ENCODE measurements at regions not wholly inside any gene's neighbourhood (a gene's known extent, or its start where the extent isn't known, plus 50 kb on each side); places are given as distances from the start of the nearest gene placed in this dataset.

- H3K4me3 ChIP-seq (replicated peaks; ENCODE audit: insufficient read depth, low read length), result no peak overlapping the region
- DNase-seq (ENCODE audit: low read depth in 1 of 2, low spot score in 1 of 2), result no peak
- no peak for TF ChIP-seq POLR2AphosphoS5 (IDR thresholded peaks at IDR 0.05; ENCODE audit: low read depth)
- TF ChIP-seq, protein P1, sequence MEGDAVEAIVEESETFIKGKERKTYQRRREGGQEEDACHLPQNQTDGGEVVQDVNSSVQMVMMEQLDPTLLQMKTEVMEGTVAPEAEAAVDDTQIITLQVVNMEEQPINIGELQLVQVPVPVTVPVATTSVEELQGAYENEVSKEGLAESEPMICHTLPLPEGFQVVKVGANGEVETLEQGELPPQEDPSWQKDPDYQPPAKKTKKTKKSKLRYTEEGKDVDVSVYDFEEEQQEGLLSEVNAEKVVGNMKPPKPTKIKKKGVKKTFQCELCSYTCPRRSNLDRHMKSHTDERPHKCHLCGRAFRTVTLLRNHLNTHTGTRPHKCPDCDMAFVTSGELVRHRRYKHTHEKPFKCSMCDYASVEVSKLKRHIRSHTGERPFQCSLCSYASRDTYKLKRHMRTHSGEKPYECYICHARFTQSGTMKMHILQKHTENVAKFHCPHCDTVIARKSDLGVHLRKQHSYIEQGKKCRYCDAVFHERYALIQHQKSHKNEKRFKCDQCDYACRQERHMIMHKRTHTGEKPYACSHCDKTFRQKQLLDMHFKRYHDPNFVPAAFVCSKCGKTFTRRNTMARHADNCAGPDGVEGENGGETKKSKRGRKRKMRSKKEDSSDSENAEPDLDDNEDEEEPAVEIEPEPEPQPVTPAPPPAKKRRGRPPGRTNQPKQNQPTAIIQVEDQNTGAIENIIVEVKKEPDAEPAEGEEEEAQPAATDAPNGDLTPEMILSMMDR (IDR thresholded peaks at IDR 0.05; ENCODE audit: insufficient read depth, low read length), result no peak
- TF ChIP-seq, protein P2, sequence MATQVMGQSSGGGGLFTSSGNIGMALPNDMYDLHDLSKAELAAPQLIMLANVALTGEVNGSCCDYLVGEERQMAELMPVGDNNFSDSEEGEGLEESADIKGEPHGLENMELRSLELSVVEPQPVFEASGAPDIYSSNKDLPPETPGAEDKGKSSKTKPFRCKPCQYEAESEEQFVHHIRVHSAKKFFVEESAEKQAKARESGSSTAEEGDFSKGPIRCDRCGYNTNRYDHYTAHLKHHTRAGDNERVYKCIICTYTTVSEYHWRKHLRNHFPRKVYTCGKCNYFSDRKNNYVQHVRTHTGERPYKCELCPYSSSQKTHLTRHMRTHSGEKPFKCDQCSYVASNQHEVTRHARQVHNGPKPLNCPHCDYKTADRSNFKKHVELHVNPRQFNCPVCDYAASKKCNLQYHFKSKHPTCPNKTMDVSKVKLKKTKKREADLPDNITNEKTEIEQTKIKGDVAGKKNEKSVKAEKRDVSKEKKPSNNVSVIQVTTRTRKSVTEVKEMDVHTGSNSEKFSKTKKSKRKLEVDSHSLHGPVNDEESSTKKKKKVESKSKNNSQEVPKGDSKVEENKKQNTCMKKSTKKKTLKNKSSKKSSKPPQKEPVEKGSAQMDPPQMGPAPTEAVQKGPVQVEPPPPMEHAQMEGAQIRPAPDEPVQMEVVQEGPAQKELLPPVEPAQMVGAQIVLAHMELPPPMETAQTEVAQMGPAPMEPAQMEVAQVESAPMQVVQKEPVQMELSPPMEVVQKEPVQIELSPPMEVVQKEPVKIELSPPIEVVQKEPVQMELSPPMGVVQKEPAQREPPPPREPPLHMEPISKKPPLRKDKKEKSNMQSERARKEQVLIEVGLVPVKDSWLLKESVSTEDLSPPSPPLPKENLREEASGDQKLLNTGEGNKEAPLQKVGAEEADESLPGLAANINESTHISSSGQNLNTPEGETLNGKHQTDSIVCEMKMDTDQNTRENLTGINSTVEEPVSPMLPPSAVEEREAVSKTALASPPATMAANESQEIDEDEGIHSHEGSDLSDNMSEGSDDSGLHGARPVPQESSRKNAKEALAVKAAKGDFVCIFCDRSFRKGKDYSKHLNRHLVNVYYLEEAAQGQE (IDR thresholded peaks at IDR 0.05; ENCODE audit: insufficient replicate concordance, low read depth), result no peak
- no peak for TF ChIP-seq SPI1 (IDR thresholded peaks at IDR 0.05; ENCODE audit: borderline replicate concordance, low read depth)
- no peak for TF ChIP-seq GABPA (IDR thresholded peaks at IDR 0.05; ENCODE audit: low read depth)
- H3K27me3 ChIP-seq (ENCODE audit: insufficient read depth, poor library complexity, severe bottlenecking), result no peaks in the 10 kb centered on the region
- no peak overlapping the region for H3K27ac ChIP-seq (replicated peaks)
These were observed 1230.0 kb downstream of the AMY1C start for GRCh38 chr1:104979651-104980050.

DNA sequence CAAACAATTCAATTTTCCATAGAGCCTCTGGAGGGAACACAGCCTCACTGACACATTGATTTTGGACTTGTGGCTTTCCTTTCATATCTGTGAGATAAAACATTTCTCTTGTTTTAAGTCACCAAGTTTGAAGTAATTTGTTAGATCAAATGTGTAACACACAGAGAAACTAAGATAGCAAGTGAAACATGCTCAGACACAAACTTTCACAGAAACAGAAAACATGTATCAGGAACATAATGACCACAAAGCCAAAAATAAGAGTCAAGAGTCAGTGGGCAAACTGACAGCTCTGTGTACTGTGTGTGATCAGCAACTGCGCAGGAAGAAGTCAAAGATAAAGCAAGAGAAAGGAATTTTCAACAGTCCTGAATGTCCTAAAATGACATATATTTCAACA is 1237.5 kb downstream of the AMY1C start:
- H3K27ac ChIP-seq (replicated peaks), result no peak overlapping the region
- H3K27me3 ChIP-seq (ENCODE audit: insufficient read depth, poor library complexity, severe bottlenecking), result no peaks in the 10 kb centered on the region
- DNase-seq (ENCODE audit: low read depth in 1 of 2, low spot score in 1 of 2), result no peak
- no peak overlapping the region for H3K4me3 ChIP-seq (replicated peaks; ENCODE audit: insufficient read depth, low read length)
- TF ChIP-seq GABPA (IDR thresholded peaks at IDR 0.05; ENCODE audit: low read depth) (no peak), SPI1 (IDR thresholded peaks at IDR 0.05; ENCODE audit: borderline replicate concordance, low read depth) (no peak), POLR2AphosphoS5 (IDR thresholded peaks at IDR 0.05; ENCODE audit: low read depth) (no peak)
- TF ChIP-seq, protein P1 (IDR thresholded peaks at IDR 0.05; ENCODE audit: insufficient read depth, low read length), result no peak
- TF ChIP-seq, protein P2 (IDR thresholded peaks at IDR 0.05; ENCODE audit: insufficient replicate concordance, low read depth), result no peak

DNA sequence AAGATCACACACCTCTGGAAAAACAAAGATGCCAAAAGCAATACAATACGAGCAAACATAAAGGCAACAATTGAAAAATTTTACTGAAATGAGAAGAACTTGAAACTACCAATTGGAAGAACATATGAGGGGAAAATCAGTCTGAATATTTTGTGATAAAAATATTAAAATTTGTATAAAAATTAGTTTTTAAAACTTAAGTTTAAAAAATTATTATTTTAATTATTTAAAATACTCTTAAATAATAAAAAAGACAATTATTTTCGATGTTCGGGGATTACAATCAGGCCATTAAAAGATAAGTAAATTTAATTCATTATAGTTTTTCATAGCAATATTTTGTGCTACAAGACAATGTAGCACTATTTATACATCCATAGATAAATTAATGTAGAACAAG is 1239.3 kb downstream of the AMY1C start:
- H3K4me3 ChIP-seq (replicated peaks; ENCODE audit: insufficient read depth, low read length), result no peak overlapping the region
- H3K27ac ChIP-seq (replicated peaks), result no peak overlapping the region
- DNase-seq (ENCODE audit: low read depth in 1 of 2, low spot score in 1 of 2), result no peak
- no peak for TF ChIP-seq GABPA (IDR thresholded peaks at IDR 0.05; ENCODE audit: low read depth)
- TF ChIP-seq, protein P2 (IDR thresholded peaks at IDR 0.05; ENCODE audit: insufficient replicate concordance, low read depth), result no peak
- TF ChIP-seq, protein P1 (IDR thresholded peaks at IDR 0.05; ENCODE audit: insufficient read depth, low read length), result no peak
- TF ChIP-seq POLR2AphosphoS5 (IDR thresholded peaks at IDR 0.05; ENCODE audit: low read depth), result no peak
- H3K27me3 ChIP-seq (ENCODE audit: insufficient read depth, poor library complexity, severe bottlenecking), result no peaks in the 10 kb centered on the region
